ENCODE measurements at regions not wholly inside any gene's neighbourhood (a gene's known extent, or its start where the extent isn't known, plus 50 kb on each side); places are given as distances from the start of the nearest gene placed in this dataset.
"Not testable (repeated sequence)": the region's sequence is repeated elsewhere in the genome, so short reads cannot be mapped to it uniquely, and the experiment has no call there.

GRCh38 chr6:76671751-76672150, 599.3 kb upstream of the IMPG1 start:
- no peak for DNase-seq (ENCODE audit: low spot score)

GRCh38 chr6:76644231-76644630, 571.8 kb upstream of the IMPG1 start:
- no peak for DNase-seq (ENCODE audit: low spot score)

GRCh38 chr6:76639941-76640340, 567.5 kb upstream of the IMPG1 start:
- no peak for DNase-seq (ENCODE audit: low spot score)

- DNase-seq (ENCODE audit: low spot score) = no peak
These were observed 562.2 kb upstream of the IMPG1 start for GRCh38 chr6:76634695-76635094.

GRCh38 chr6:76633259-76633658, 560.8 kb upstream of the IMPG1 start:
- no peak for DNase-seq (ENCODE audit: low spot score)

GRCh38 chr6:76631622-76632021, 559.2 kb upstream of the IMPG1 start:
- DNase-seq (ENCODE audit: low spot score) = no peak

- no peak for DNase-seq (ENCODE audit: low spot score)
These were observed 542.9 kb upstream of the IMPG1 start for GRCh38 chr6:76615395-76615794.

- DNase-seq (ENCODE audit: low spot score) = no peak
These were observed 540.5 kb upstream of the IMPG1 start for GRCh38 chr6:76612954-76613353.

GRCh38 chr6:76609160-76609559, 536.7 kb upstream of the IMPG1 start:
- no peak for DNase-seq (ENCODE audit: low spot score)

GRCh38 chr6:76594109-76594508, 521.6 kb upstream of the IMPG1 start:
- no peak for DNase-seq (ENCODE audit: low spot score)

GRCh38 chr6:76593668-76594067, 521.2 kb upstream of the IMPG1 start:
- DNase-seq (ENCODE audit: low spot score) = no peak

- no peak for DNase-seq (ENCODE audit: low spot score)
These were observed 520.1 kb upstream of the IMPG1 start for GRCh38 chr6:76592566-76592965.

GRCh38 chr6:76587271-76587670, 514.8 kb upstream of the IMPG1 start:
- no peak for DNase-seq (ENCODE audit: low spot score)

GRCh38 chr6:76584121-76584520, 511.7 kb upstream of the IMPG1 start:
- no peak for DNase-seq (ENCODE audit: low spot score)

GRCh38 chr6:76578746-76579145, 506.3 kb upstream of the IMPG1 start:
- no peak for DNase-seq (ENCODE audit: low spot score)

GRCh38 chr6:76574746-76575145, 502.3 kb upstream of the IMPG1 start:
- no peak for DNase-seq (ENCODE audit: low spot score)

- no peak for DNase-seq (ENCODE audit: low spot score)
These were observed 493.5 kb upstream of the IMPG1 start for GRCh38 chr6:76565932-76566331.

- not testable (repeated sequence) for DNase-seq (ENCODE audit: low spot score)
These were observed 489.9 kb upstream of the IMPG1 start for GRCh38 chr6:76562371-76562770.

- not testable (repeated sequence) for DNase-seq (ENCODE audit: low spot score)
These were observed 488.6 kb upstream of the IMPG1 start for GRCh38 chr6:76560851-76561755.

- DNase-seq (ENCODE audit: low spot score) = no peak
These were observed 480.8 kb upstream of the IMPG1 start for GRCh38 chr6:76553256-76553655.

- no peak for DNase-seq (ENCODE audit: low spot score)
These were observed 479.8 kb upstream of the IMPG1 start for GRCh38 chr6:76552268-76552667.

- no peak for DNase-seq (ENCODE audit: low spot score)
These were observed 461.2 kb upstream of the IMPG1 start for GRCh38 chr6:76533661-76534060.

GRCh38 chr6:76532647-76533046, 460.2 kb upstream of the IMPG1 start:
- no peak for DNase-seq (ENCODE audit: low spot score)

- no peak for DNase-seq (ENCODE audit: low spot score)
These were observed 446.0 kb upstream of the IMPG1 start for GRCh38 chr6:76518443-76518842.

All from SW480 (cell line).